Endothelial cell of umbilical vein (primary cell): ENCODE measurements at regions not wholly inside any gene's neighbourhood (a gene's known extent, or its start where the extent isn't known, plus 50 kb on each side); places are given as distances from the start of the nearest gene placed in this dataset.

Experiments used
- BruUV-seq: library from RNA; stranded (reverse); fragments of 400-500 nt; replicated peaks from 2 replicates; lab custom pipeline; 2021; lab: Mats Ljungman, UMichigan
- CTCF ChIA-PET: fragments of 300-600, 350-600 bp; sonication (Branson Sonifier 250); formaldehyde crosslinking; loops from one replicate; lab custom pipeline; 2021; ENCODE audit warnings: antibody characterized with exemption, inconsistent platforms; lab: Charles Lee
- POLR2A ChIA-PET: fragments of 300-600, 350-600 bp; sonication (Branson Sonifier 250); formaldehyde crosslinking; loops from one replicate; lab custom pipeline; 2021; ENCODE audit warnings: antibody characterized with exemption, inconsistent platforms; lab: Charles Lee
- DNase-seq: peaks from one replicate; pipeline ENCODE4 v3.0.0-alpha.2; 2011; ENCODE audit warnings: low read depth, low spot score
- FAIRE-seq: peaks from 2 replicates; lab custom pipeline; 2011; peaks lifted over from hg19 to GRCh38; lab: Jason Lieb, UNC
- H2AFZ ChIP-seq: 2 replicates; pipeline ENCODE4 v1.6.0; 2012; ENCODE audit warnings: low read depth, low read length, control low read depth, inconsistent platforms
- H3K27ac ChIP-seq: 2 replicates; pipeline ENCODE4 v1.5.1; 2011; ENCODE audit warnings: low read depth, mild to moderate bottlenecking, control low read depth, low read length, moderate library complexity; ENCODE audit not compliant: insufficient read depth
- H3K27me3 ChIP-seq, 2 experiments: 2 replicates each; pipeline versions ENCODE4 v1.6.0 to v1.6.1; 2011; ENCODE audit warnings: low read length in 2 of 2, mixed read lengths in 1 of 2; ENCODE audit not compliant: control insufficient read depth in 2 of 2, insufficient read depth in 2 of 2
- H3K36me3 ChIP-seq, 2 experiments: 2 replicates in 1 of 2; 3 replicates in 1 of 2; pipeline ENCODE4 v1.5.1; 2011; ENCODE audit warnings: low read length in 2 of 2, mild to moderate bottlenecking in 1 of 2, moderate library complexity in 1 of 2; ENCODE audit not compliant: control insufficient read depth in 2 of 2, insufficient read depth in 2 of 2; ENCODE audit errors: extremely low read depth in 1 of 2
- H3K4me1 ChIP-seq: 3 replicates; pipeline ENCODE4 v1.5.1; 2011; ENCODE audit warnings: mild to moderate bottlenecking, low read length; ENCODE audit not compliant: control insufficient read depth, insufficient read depth; ENCODE audit errors: extremely low read depth
- H3K4me2 ChIP-seq: 2 replicates; pipeline ENCODE4 v1.6.1; 2011; ENCODE audit warnings: low read length, control low read depth, mixed read lengths; ENCODE audit not compliant: insufficient read depth
- H3K4me3 ChIP-seq, 3 experiments: fragments of 200-600 bp in 1 of 3; sonication (generic), shearing (Covaris generic) in 1 of 3; replicated peaks in 1 of 3; 2 replicates each; pipeline ENCODE4 v1.5.1; 2011 to 2016; ENCODE audit warnings: control low read depth in 3 of 3, low read length in 3 of 3, mild to moderate bottlenecking in 2 of 3, inconsistent platforms in 1 of 3, low read depth in 1 of 3, moderate library complexity in 1 of 3; ENCODE audit not compliant: insufficient read depth in 1 of 3
- H3K79me2 ChIP-seq: 2 replicates; pipeline ENCODE4 v1.6.0; 2012; ENCODE audit warnings: low read length, inconsistent platforms; ENCODE audit not compliant: control insufficient read depth, insufficient read depth
- H3K9ac ChIP-seq: replicated peaks from 2 replicates; pipeline ENCODE3; 2011; ENCODE audit warnings: low read length, control low read depth; ENCODE audit not compliant: insufficient read depth; ENCODE audit errors: extremely low read depth
- H3K9me1 ChIP-seq: replicated peaks from 3 replicates; pipeline ENCODE4 v1.6.0; 2011; ENCODE audit warnings: mild to moderate bottlenecking, low read length; ENCODE audit not compliant: control insufficient read depth, insufficient read depth; ENCODE audit errors: extremely low read depth
- H3K9me3 ChIP-seq: replicated peaks from 2 replicates; pipeline ENCODE4 v1.5.1; 2012; ENCODE audit warnings: low read length, inconsistent platforms; ENCODE audit not compliant: control insufficient read depth, insufficient read depth
- H4K20me1 ChIP-seq: replicated peaks from 2 replicates; pipeline ENCODE3; 2011; ENCODE audit warnings: mild to moderate bottlenecking, low read length; ENCODE audit not compliant: control insufficient read depth, insufficient read depth; ENCODE audit errors: extremely low read depth
- EZH2 ChIP-seq: IDR thresholded peaks from 2 replicates; pipeline ENCODE4 v1.6.1; 2012; ENCODE audit warnings: borderline replicate concordance, low read depth, mild to moderate bottlenecking, moderate library complexity, low read length, inconsistent platforms; ENCODE audit not compliant: severe bottlenecking
- FOS ChIP-seq: IDR thresholded peaks from 2 replicates; pipeline ENCODE4 v1.6.1; 2011; ENCODE audit warnings: mild to moderate bottlenecking, low read length, moderate library complexity, borderline replicate concordance; ENCODE audit not compliant: insufficient read depth
- GATA2 ChIP-seq: IDR thresholded peaks from 2 replicates; pipeline ENCODE4 v1.7.0; 2011; ENCODE audit warnings: low read depth, mild to moderate bottlenecking, moderate library complexity, mixed read lengths, low read length; ENCODE audit not compliant: insufficient read length, insufficient read depth
- JUN ChIP-seq: IDR thresholded peaks from 2 replicates; pipeline ENCODE4 v1.6.1; 2011; ENCODE audit warnings: borderline replicate concordance, low read depth; ENCODE audit not compliant: insufficient read length, insufficient read depth
- MAX ChIP-seq: IDR thresholded peaks from 2 replicates; pipeline ENCODE4 v1.6.1; 2011; ENCODE audit not compliant: insufficient read depth, insufficient read length
- MYC ChIP-seq: IDR thresholded peaks from one replicate; pipeline ENCODE4 v1.6.1; 2011; ENCODE audit warnings: mild to moderate bottlenecking, low read depth, low read length
- POLR2A ChIP-seq: IDR thresholded peaks from 2 replicates; pipeline ENCODE4 v1.6.1; 2012; ENCODE audit warnings: low read depth, mild to moderate bottlenecking, control low read depth, low read length
- POLR2AphosphoS5 ChIP-seq: IDR thresholded peaks from 2 replicates; pipeline ENCODE4 v1.6.1; 2012; ENCODE audit warnings: low read depth, mild to moderate bottlenecking, control low read depth, low read length, moderate library complexity; ENCODE audit not compliant: insufficient read depth
- dilution Hi-C: fragments of 300-500 bp; cut with MboI; formaldehyde crosslinking; loops from one replicate; pipeline ENCODE4 v1.15.0; 2019; ENCODE audit warnings: low sequenced_read_pairs; ENCODE audit not compliant: extremely low pct_ligation_motif_present
- intact Hi-C: fragments of 100-400 bp; cut with micrococcal nuclease; formaldehyde crosslinking; loops from one replicate; pipeline ENCODE4 v1.10.0; 2022

- no peaks in the 10 kb centered on the region for H3K36me3 ChIP-seq
- dilution Hi-C loops: no loop called here
- H3K79me2 ChIP-seq: no peaks in the 10 kb centered on the region
- POLR2A ChIA-PET: no interaction called here
- H4K20me1 ChIP-seq: no peaks in the 10 kb centered on the region
- no peak overlapping the region for H3K9ac ChIP-seq
- H3K4me1 ChIP-seq: peaks cover 15% of the 10 kb centered on the region
- no peaks in the 10 kb centered on the region for H3K9me1 ChIP-seq
- H3K9me3 ChIP-seq: no peaks in the 10 kb centered on the region
- no peak overlapping the region for H3K4me3 ChIP-seq
- H2AFZ ChIP-seq: no peak overlapping the region
- TF ChIP-seq FOS (no peak), JUN (no peak), EZH2 (no peak), GATA2 (no peak), MYC (no peak), POLR2A (no peak), MAX (no peak), POLR2AphosphoS5 (no peak)
- no peak overlapping the region for H3K4me2 ChIP-seq
- DNase-seq (no peak), FAIRE-seq (no peak)
- intact Hi-C loops: no loop called here
- no peaks in the 10 kb centered on the region for H3K27me3 ChIP-seq
- CTCF ChIA-PET: interaction anchor here (2.7 kb wide), 1 partner anchor 145 kb away, joined by 9 read pairs; no protein-coding TSS in a partner anchor
- no peak overlapping the region for H3K27ac ChIP-seq
- no TSS peak for BruUV-seq
Measured at GRCh38 chr5:68431601-68432337, 216.2 kb downstream of the PIK3R1 start.
